ENCODE measurements at regions not wholly inside any gene's neighbourhood (a gene's known extent, or its start where the extent isn't known, plus 50 kb on each side); places are given as distances from the start of the nearest gene placed in this dataset.

- no peaks in the 10 kb centered on the region for H3K36me3 ChIP-seq (ENCODE audit: control insufficient read depth, low read depth, low read length)
These were observed 1465.7 kb upstream of the DIAPH2 start for GRCh38 chrX:95218976-95219375.

GRCh38 chrX:95248386-95248785 lies 1436.3 kb upstream of the DIAPH2 start:
- Histone ChIP-seq H3K27me3 (ENCODE audit: control insufficient read depth, insufficient read depth, low read length) (no peaks in the 10 kb centered on the region), H3K9ac (ENCODE audit: low read length) (no peak overlapping the region)

More at GRCh38 chrX:95218976-95219375, 1465.7 kb upstream of the DIAPH2 start:
- Histone ChIP-seq H3K27me3 (ENCODE audit: control insufficient read depth, insufficient read depth, low read length) (no peaks in the 10 kb centered on the region), H3K9ac (ENCODE audit: low read length) (no peak overlapping the region), H3K4me1 (ENCODE audit: control insufficient read depth, low read depth, low read length) (no peaks in the 10 kb centered on the region), H3K27ac (ENCODE audit: low read length) (no peak overlapping the region), H3K9me3 (ENCODE audit: control insufficient read depth, low read depth, low read length) (no peaks in the 10 kb centered on the region), H3K4me3 (ENCODE audit: low read length) (no peak overlapping the region)

GRCh38 chrX:95290455-95290854 lies 1394.2 kb upstream of the DIAPH2 start:
- no peak overlapping the region for H3K9ac ChIP-seq (ENCODE audit: low read length)
- H3K9me3 ChIP-seq (ENCODE audit: control insufficient read depth, low read depth, low read length): no peaks in the 10 kb centered on the region
- no peak overlapping the region for H3K4me3 ChIP-seq (ENCODE audit: low read length)
- no peak overlapping the region for H3K27ac ChIP-seq (ENCODE audit: low read length)
- H3K4me1 ChIP-seq (ENCODE audit: control insufficient read depth, low read depth, low read length): peaks cover 7% of the 10 kb centered on the region
- H3K27me3 ChIP-seq (ENCODE audit: control insufficient read depth, insufficient read depth, low read length): no peaks in the 10 kb centered on the region
- H3K36me3 ChIP-seq (ENCODE audit: control insufficient read depth, low read depth, low read length): no peaks in the 10 kb centered on the region

More at GRCh38 chrX:95248386-95248785, 1436.3 kb upstream of the DIAPH2 start:
- Histone ChIP-seq H3K4me1 (ENCODE audit: control insufficient read depth, low read depth, low read length) (no peaks in the 10 kb centered on the region), H3K4me3 (ENCODE audit: low read length) (no peak overlapping the region), H3K9me3 (ENCODE audit: control insufficient read depth, low read depth, low read length) (no peaks in the 10 kb centered on the region), H3K36me3 (ENCODE audit: control insufficient read depth, low read depth, low read length) (no peaks in the 10 kb centered on the region), H3K27ac (ENCODE audit: low read length) (no peak overlapping the region)

DNA sequence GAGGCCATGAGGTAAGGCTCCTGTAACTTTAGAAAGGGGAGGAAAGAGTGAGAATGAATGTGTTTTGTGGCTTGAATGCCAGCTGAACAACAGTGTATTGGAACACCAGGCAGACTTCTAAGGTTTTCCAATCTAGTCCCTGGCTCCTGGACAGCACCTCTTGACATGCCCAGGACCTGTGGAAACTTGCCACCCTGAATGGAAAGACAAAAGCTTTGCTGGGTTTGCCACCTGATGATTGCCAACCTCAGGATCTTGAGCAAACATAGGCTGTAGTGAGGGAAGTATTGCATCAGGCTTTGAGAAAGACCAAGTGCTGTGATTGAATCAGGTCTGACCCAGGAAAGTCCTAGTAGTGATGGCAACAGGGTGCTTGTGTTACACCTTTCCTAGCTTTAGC lies 1393.1 kb upstream of the DIAPH2 start:
- no peaks in the 10 kb centered on the region for H3K36me3 ChIP-seq (ENCODE audit: control insufficient read depth, low read depth, low read length)
- peaks cover 7% of the 10 kb centered on the region for H3K4me1 ChIP-seq (ENCODE audit: control insufficient read depth, low read depth, low read length)
- H3K27ac ChIP-seq (ENCODE audit: low read length): no peak overlapping the region
- no peak overlapping the region for H3K9ac ChIP-seq (ENCODE audit: low read length)
- no peak overlapping the region for H3K4me3 ChIP-seq (ENCODE audit: low read length)
- no peaks in the 10 kb centered on the region for H3K9me3 ChIP-seq (ENCODE audit: control insufficient read depth, low read depth, low read length)
- H3K27me3 ChIP-seq (ENCODE audit: control insufficient read depth, insufficient read depth, low read length): no peaks in the 10 kb centered on the region

GRCh38 chrX:95318882-95319281 lies 1365.8 kb upstream of the DIAPH2 start:
- no peaks in the 10 kb centered on the region for H3K4me1 ChIP-seq (ENCODE audit: control insufficient read depth, low read depth, low read length)
- no peak overlapping the region for H3K4me3 ChIP-seq (ENCODE audit: low read length)
- H3K27ac ChIP-seq (ENCODE audit: low read length): no peak overlapping the region
- H3K9ac ChIP-seq (ENCODE audit: low read length): no peak overlapping the region
- H3K27me3 ChIP-seq (ENCODE audit: control insufficient read depth, insufficient read depth, low read length): no peaks in the 10 kb centered on the region
- H3K36me3 ChIP-seq (ENCODE audit: control insufficient read depth, low read depth, low read length): no peaks in the 10 kb centered on the region
- no peaks in the 10 kb centered on the region for H3K9me3 ChIP-seq (ENCODE audit: control insufficient read depth, low read depth, low read length)

DNA sequence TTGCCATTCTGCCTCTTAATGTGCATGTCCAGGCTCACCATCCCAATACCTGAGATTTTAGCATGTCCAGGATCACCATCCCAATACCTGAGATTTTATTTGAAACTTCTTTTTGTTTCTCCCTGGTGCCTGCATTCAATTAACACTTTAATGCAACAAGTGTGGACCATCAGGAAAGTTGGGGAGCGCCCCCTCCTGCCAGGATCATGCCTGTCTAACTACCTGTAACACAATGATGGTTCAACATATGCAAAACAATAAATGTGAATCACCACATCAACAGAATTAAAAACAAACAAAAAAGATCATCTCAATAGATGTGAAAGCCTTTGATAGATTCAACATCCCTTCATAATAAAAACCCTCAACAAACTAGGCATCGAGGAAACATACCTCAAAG lies 1359.5 kb upstream of the DIAPH2 start:
- Histone ChIP-seq H3K27me3 (ENCODE audit: control insufficient read depth, insufficient read depth, low read length) (no peaks in the 10 kb centered on the region), H3K4me1 (ENCODE audit: control insufficient read depth, low read depth, low read length) (no peaks in the 10 kb centered on the region), H3K27ac (ENCODE audit: low read length) (no peak overlapping the region)

GRCh38 chrX:95330292-95330691 lies 1354.3 kb upstream of the DIAPH2 start:
- Histone ChIP-seq H3K9ac (ENCODE audit: low read length) (no peak overlapping the region), H3K36me3 (ENCODE audit: control insufficient read depth, low read depth, low read length) (no peaks in the 10 kb centered on the region), H3K27me3 (ENCODE audit: control insufficient read depth, insufficient read depth, low read length) (no peaks in the 10 kb centered on the region), H3K9me3 (ENCODE audit: control insufficient read depth, low read depth, low read length) (no peaks in the 10 kb centered on the region), H3K4me1 (ENCODE audit: control insufficient read depth, low read depth, low read length) (peaks cover 14% of the 10 kb centered on the region), H3K27ac (ENCODE audit: low read length) (no peak overlapping the region), H3K4me3 (ENCODE audit: low read length) (no peak overlapping the region)

More for the DNA sequence above, 1359.5 kb upstream of the DIAPH2 start:
- Histone ChIP-seq H3K4me3 (ENCODE audit: low read length) (no peak overlapping the region), H3K9me3 (ENCODE audit: control insufficient read depth, low read depth, low read length) (no peaks in the 10 kb centered on the region), H3K9ac (ENCODE audit: low read length) (no peak overlapping the region), H3K36me3 (ENCODE audit: control insufficient read depth, low read depth, low read length) (no peaks in the 10 kb centered on the region)

- H3K9ac ChIP-seq (ENCODE audit: low read length): no peak overlapping the region
- H3K4me3 ChIP-seq (ENCODE audit: low read length): no peak overlapping the region
- H3K36me3 ChIP-seq (ENCODE audit: control insufficient read depth, low read depth, low read length): no peaks in the 10 kb centered on the region
- peaks cover 14% of the 10 kb centered on the region for H3K4me1 ChIP-seq (ENCODE audit: control insufficient read depth, low read depth, low read length)
- no peaks in the 10 kb centered on the region for H3K9me3 ChIP-seq (ENCODE audit: control insufficient read depth, low read depth, low read length)
- H3K27ac ChIP-seq (ENCODE audit: low read length): no peak overlapping the region
- H3K27me3 ChIP-seq (ENCODE audit: control insufficient read depth, insufficient read depth, low read length): no peaks in the 10 kb centered on the region
These were observed 1352.1 kb upstream of the DIAPH2 start for GRCh38 chrX:95332530-95332929.

DNA sequence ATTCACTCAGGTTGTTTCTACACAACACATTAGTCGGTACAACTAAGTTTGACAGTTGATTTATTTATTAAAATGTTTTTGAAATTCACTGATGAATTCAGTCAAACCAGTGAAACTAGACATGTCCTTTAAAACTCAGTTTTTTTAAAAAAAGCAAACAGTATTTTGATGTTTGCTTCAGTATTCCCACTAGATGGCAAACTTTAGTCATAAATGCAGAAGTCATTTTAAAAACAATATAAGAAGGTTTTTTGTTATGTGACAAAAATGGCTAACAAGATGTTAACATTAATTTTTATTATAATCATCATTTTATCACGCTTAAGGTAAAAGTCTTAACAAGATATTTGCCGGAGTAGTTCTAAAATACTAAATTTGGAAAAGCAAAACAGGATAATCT lies 1337.8 kb upstream of the DIAPH2 start:
- H3K27ac ChIP-seq (ENCODE audit: low read length): no peak overlapping the region
- H3K4me3 ChIP-seq (ENCODE audit: low read length): no peak overlapping the region
- no peaks in the 10 kb centered on the region for H3K27me3 ChIP-seq (ENCODE audit: control insufficient read depth, insufficient read depth, low read length)
- H3K4me1 ChIP-seq (ENCODE audit: control insufficient read depth, low read depth, low read length): peaks cover 8% of the 10 kb centered on the region
- no peaks in the 10 kb centered on the region for H3K36me3 ChIP-seq (ENCODE audit: control insufficient read depth, low read depth, low read length)
- H3K9me3 ChIP-seq (ENCODE audit: control insufficient read depth, low read depth, low read length): no peaks in the 10 kb centered on the region
- H3K9ac ChIP-seq (ENCODE audit: low read length): no peak overlapping the region

- Histone ChIP-seq H3K27me3 (ENCODE audit: control insufficient read depth, insufficient read depth, low read length) (no peaks in the 10 kb centered on the region), H3K4me1 (ENCODE audit: control insufficient read depth, low read depth, low read length) (peaks cover 8% of the 10 kb centered on the region), H3K36me3 (ENCODE audit: control insufficient read depth, low read depth, low read length) (no peaks in the 10 kb centered on the region), H3K4me3 (ENCODE audit: low read length) (no peak overlapping the region), H3K9me3 (ENCODE audit: control insufficient read depth, low read depth, low read length) (no peaks in the 10 kb centered on the region), H3K9ac (ENCODE audit: low read length) (no peak overlapping the region), H3K27ac (ENCODE audit: low read length) (no peak overlapping the region)
These were observed 1333.7 kb upstream of the DIAPH2 start for GRCh38 chrX:95350774-95351488.

GRCh38 chrX:95367286-95367685 lies 1317.4 kb upstream of the DIAPH2 start:
- H3K4me3 ChIP-seq (ENCODE audit: low read length): no peak overlapping the region
- no peaks in the 10 kb centered on the region for H3K27me3 ChIP-seq (ENCODE audit: control insufficient read depth, insufficient read depth, low read length)
- H3K4me1 ChIP-seq (ENCODE audit: control insufficient read depth, low read depth, low read length): no peaks in the 10 kb centered on the region
- no peaks in the 10 kb centered on the region for H3K36me3 ChIP-seq (ENCODE audit: control insufficient read depth, low read depth, low read length)
- H3K9me3 ChIP-seq (ENCODE audit: control insufficient read depth, low read depth, low read length): no peaks in the 10 kb centered on the region
- no peak overlapping the region for H3K27ac ChIP-seq (ENCODE audit: low read length)
- H3K9ac ChIP-seq (ENCODE audit: low read length): no peak overlapping the region

GRCh38 chrX:95382799-95383198 lies 1301.8 kb upstream of the DIAPH2 start:
- no peak overlapping the region for H3K9ac ChIP-seq (ENCODE audit: low read length)
- no peaks in the 10 kb centered on the region for H3K9me3 ChIP-seq (ENCODE audit: control insufficient read depth, low read depth, low read length)
- H3K27ac ChIP-seq (ENCODE audit: low read length): no peak overlapping the region
- H3K36me3 ChIP-seq (ENCODE audit: control insufficient read depth, low read depth, low read length): no peaks in the 10 kb centered on the region
- H3K4me1 ChIP-seq (ENCODE audit: control insufficient read depth, low read depth, low read length): no peaks in the 10 kb centered on the region
- H3K27me3 ChIP-seq (ENCODE audit: control insufficient read depth, insufficient read depth, low read length): no peaks in the 10 kb centered on the region
- no peak overlapping the region for H3K4me3 ChIP-seq (ENCODE audit: low read length)

All from iPS-18a (cell line).